WTC11 (cell line): ENCODE measurements at regions not wholly inside any gene's neighbourhood (a gene's known extent, or its start where the extent isn't known, plus 50 kb on each side); places are given as distances from the start of the nearest gene placed in this dataset.
"Not testable (repeated sequence)": the region's sequence is repeated elsewhere in the genome, so short reads cannot be mapped to it uniquely, and the experiment has no call there.

Experiments
- ATAC-seq: fragments of 200-7000 bp; cut with Tn5 transposase; 2 replicates; pipeline ENCODE4 v1.10.0; 2021; ENCODE audit warnings: mild to moderate bottlenecking, moderate library complexity
- CTCF ChIA-PET: fragments of 300-600 bp; sonication (Branson Sonifier 250); formaldehyde crosslinking; loops from one replicate; lab custom pipeline; 2021; ENCODE audit warnings: antibody characterized with exemption; lab: Charles Lee
- POLR2A ChIA-PET: fragments of 350-600 bp; sonication (Branson Sonifier 250); formaldehyde crosslinking; loops from one replicate; lab custom pipeline; 2021; ENCODE audit warnings: antibody characterized with exemption; lab: Charles Lee
- DNase-seq: peaks from one replicate; pipeline ENCODE4 v3.0.0; 2021; ENCODE audit warnings: low spot score
- H3K27ac Mint-ChIP-seq: 2 replicates; pipeline ENCODE4 v1.8.0; 2021; ENCODE audit warnings: mixed read lengths
- H3K27me3 Mint-ChIP-seq: 2 replicates; pipeline ENCODE4 v1.8.0; 2021; ENCODE audit warnings: low read depth, mild to moderate bottlenecking, moderate library complexity, mixed read lengths
- H3K36me3 Mint-ChIP-seq: 2 replicates; pipeline ENCODE4 v1.8.0; 2021; ENCODE audit warnings: mixed read lengths
- H3K4me1 Mint-ChIP-seq: 2 replicates; pipeline ENCODE4 v1.8.0; 2022; ENCODE audit warnings: mixed read lengths
- H3K4me3 Mint-ChIP-seq: 2 replicates; pipeline ENCODE4 v1.8.0; 2021; ENCODE audit warnings: mild to moderate bottlenecking, moderate library complexity, mixed read lengths
- H3K9me3 Mint-ChIP-seq: 2 replicates; pipeline ENCODE4 v1.8.0; 2021; ENCODE audit warnings: mixed read lengths
- CBFB ChIP-seq: sonication (generic); formaldehyde crosslinking; IDR thresholded peaks from 2 replicates; pipeline ENCODE4 v1.8.1; 2022; ENCODE audit warnings: mild to moderate bottlenecking, low read depth, missing genetic modification reagents
- CREM ChIP-seq: sonication (generic); formaldehyde crosslinking; IDR thresholded peaks from 2 replicates; pipeline ENCODE4 v1.8.1; 2022; ENCODE audit warnings: mild to moderate bottlenecking, missing genetic modification reagents, moderate library complexity
- FOXP1 ChIP-seq: sonication (generic); formaldehyde crosslinking; IDR thresholded peaks from 2 replicates; pipeline ENCODE4 v1.8.0; 2022; ENCODE audit warnings: missing genetic modification reagents, mild to moderate bottlenecking, moderate library complexity, borderline replicate concordance
- GABPB1 ChIP-seq: sonication (generic); formaldehyde crosslinking; IDR thresholded peaks from 2 replicates; pipeline ENCODE4 v1.8.1; 2023; ENCODE audit warnings: mild to moderate bottlenecking, missing genetic modification reagents
- HMGXB4 ChIP-seq: sonication (generic); formaldehyde crosslinking; IDR thresholded peaks from 2 replicates; pipeline ENCODE4 v1.8.1; 2023; ENCODE audit warnings: mild to moderate bottlenecking, moderate library complexity, missing genetic modification reagents
- JAZF1 ChIP-seq: fragments of 250-450 bp; sonication (Bioruptor Pico); IDR thresholded peaks from 2 replicates; pipeline ENCODE4 v1.9.0; 2021; ENCODE audit warnings: moderate library complexity, mild to moderate bottlenecking, inconsistent platforms
- MYBL2 ChIP-seq: sonication (generic); formaldehyde crosslinking; IDR thresholded peaks from 2 replicates; pipeline ENCODE4 v1.8.1; 2023; ENCODE audit warnings: mild to moderate bottlenecking, moderate library complexity, missing genetic modification reagents
- NFATC4 ChIP-seq: fragments of 250-450 bp; sonication (Bioruptor Pico); IDR thresholded peaks from 2 replicates; pipeline ENCODE4 v1.9.0; 2021; ENCODE audit warnings: mild to moderate bottlenecking
- NFE2L1 ChIP-seq: sonication (generic); formaldehyde crosslinking; IDR thresholded peaks from 2 replicates; pipeline ENCODE4 v1.8.1; 2023; ENCODE audit warnings: missing genetic modification reagents
- NR3C1 ChIP-seq: sonication (generic); formaldehyde crosslinking; conservative IDR thresholded peaks from 2 replicates; pipeline ENCODE4 v1.8.1; 2023; ENCODE audit warnings: low read depth, mild to moderate bottlenecking, missing genetic modification reagents
- RELA ChIP-seq: sonication (generic); formaldehyde crosslinking; IDR thresholded peaks from 2 replicates; pipeline ENCODE4 v1.8.1; 2022; ENCODE audit warnings: missing genetic modification reagents, mild to moderate bottlenecking, borderline replicate concordance
- SMAD3 ChIP-seq: sonication (generic); formaldehyde crosslinking; IDR thresholded peaks from 2 replicates; pipeline ENCODE4 v1.8.0; 2022; ENCODE audit warnings: missing genetic modification reagents, mild to moderate bottlenecking, borderline replicate concordance
- SMAD4 ChIP-seq: sonication (generic); formaldehyde crosslinking; IDR thresholded peaks from 2 replicates; pipeline ENCODE4 v1.8.0; 2022; ENCODE audit warnings: mild to moderate bottlenecking, missing genetic modification reagents
- SP1 ChIP-seq: sonication (generic); formaldehyde crosslinking; conservative IDR thresholded peaks from 2 replicates; pipeline ENCODE4 v1.8.1; 2022; ENCODE audit warnings: missing genetic modification reagents
- STAT6 ChIP-seq: sonication (generic); formaldehyde crosslinking; conservative IDR thresholded peaks from 2 replicates; pipeline ENCODE4 v1.8.1; 2023; ENCODE audit warnings: mild to moderate bottlenecking, low read depth, missing genetic modification reagents, moderate library complexity
- TCF7 ChIP-seq: sonication (generic); formaldehyde crosslinking; IDR thresholded peaks from 2 replicates; pipeline ENCODE4 v1.8.0; 2022; ENCODE audit warnings: mild to moderate bottlenecking, low read depth, missing genetic modification reagents, moderate library complexity
- TEAD1 ChIP-seq: sonication (generic); formaldehyde crosslinking; IDR thresholded peaks from 2 replicates; pipeline ENCODE4 v1.8.0; 2022; ENCODE audit warnings: mild to moderate bottlenecking, missing genetic modification reagents
- ZBTB21 ChIP-seq: sonication (generic); formaldehyde crosslinking; IDR thresholded peaks from 2 replicates; pipeline ENCODE4 v1.8.1; 2023; ENCODE audit warnings: mild to moderate bottlenecking, missing genetic modification reagents, borderline replicate concordance
- ZNF121 ChIP-seq: sonication (generic); formaldehyde crosslinking; IDR thresholded peaks from 2 replicates; pipeline ENCODE4 v1.8.0; 2023; ENCODE audit warnings: missing genetic modification reagents
- ZNF219 ChIP-seq: sonication (generic); formaldehyde crosslinking; IDR thresholded peaks from 2 replicates; pipeline ENCODE4 v1.8.0; 2023; ENCODE audit warnings: missing genetic modification reagents, mild to moderate bottlenecking, borderline replicate concordance
- ZNF423 ChIP-seq: fragments of 250-450 bp; sonication (Bioruptor Pico); IDR thresholded peaks from 2 replicates; pipeline ENCODE4 v2.1.2; 2022; ENCODE audit warnings: mild to moderate bottlenecking, moderate library complexity

- Mint-ChIP-seq H3K36me3 (peaks cover 76% of the 10 kb centered on the region), H3K9me3 (peaks cover 68% of the 10 kb centered on the region)
- not testable (repeated sequence) for ATAC-seq
These were observed 176.2 kb downstream of the OR4M2 start for GRCh38 chr15:22256389-22257046.

GRCh38 chr15:22257047-22258008, 177.0 kb downstream of the OR4M2 start:
- DNase-seq (no peak), ATAC-seq (no peak)
- H3K4me3 Mint-ChIP-seq, result no peak overlapping the region
- no peaks in the 10 kb centered on the region for H3K4me1 Mint-ChIP-seq
- H3K36me3 Mint-ChIP-seq, result peaks cover 72% of the 10 kb centered on the region
- TF ChIP-seq SMAD3 (CRISPR knock-in tag) (no peak), MYBL2 (CRISPR knock-in tag) (no peak), SMAD4 (CRISPR knock-in tag) (no peak), NFE2L1 (CRISPR knock-in tag) (no peak), SP1 (CRISPR knock-in tag) (no peak), ZNF219 (CRISPR knock-in tag) (no peak), TEAD1 (CRISPR knock-in tag) (no peak), ZNF423 (CRISPR knock-in tag) (no peak)
- POLR2A ChIA-PET, result no interaction called here
- peaks cover 60% of the 10 kb centered on the region for H3K9me3 Mint-ChIP-seq
- peaks cover 40% of the 10 kb centered on the region for H3K27me3 Mint-ChIP-seq
- CTCF ChIA-PET, result no interaction called here
- H3K27ac Mint-ChIP-seq, result no peak overlapping the region

More at GRCh38 chr15:22256389-22257046, 176.2 kb downstream of the OR4M2 start:
- CTCF ChIA-PET, POLR2A ChIA-PET, H3K27ac Mint-ChIP-seq, DNase-seq, H3K4me3 Mint-ChIP-seq, H3K4me1 Mint-ChIP-seq: not testable (repeated sequence)
- peaks cover 46% of the 10 kb centered on the region for H3K27me3 Mint-ChIP-seq

- Mint-ChIP-seq H3K27me3 (peaks cover 40% of the 10 kb centered on the region), H3K4me1 (no peaks in the 10 kb centered on the region), H3K4me3 (no peak overlapping the region), H3K9me3 (peaks cover 58% of the 10 kb centered on the region), H3K36me3 (peaks cover 67% of the 10 kb centered on the region), H3K27ac (no peak overlapping the region)
- ChIA-PET POLR2A (no interaction called here), CTCF (no interaction called here)
- ATAC-seq, result no peak
- TF ChIP-seq NR3C1 (CRISPR knock-in tag) (no peak), CREM (CRISPR knock-in tag) (no peak), NFATC4 (CRISPR knock-in tag) (no peak), STAT6 (no peak), ZBTB21 (CRISPR knock-in tag) (no peak), TCF7 (CRISPR knock-in tag) (no peak), FOXP1 (no peak), HMGXB4 (CRISPR knock-in tag) (no peak), JAZF1 (no peak), ZNF121 (CRISPR knock-in tag) (no peak), GABPB1 (CRISPR knock-in tag) (no peak), CBFB (CRISPR knock-in tag) (no peak), RELA (CRISPR knock-in tag) (no peak)
- no peak for DNase-seq
These were observed 177.7 kb downstream of the OR4M2 start for GRCh38 chr15:22258009-22258397.
